Adrenal gland (tissue), 5 donors: ENCODE measurements at regions not wholly inside any gene's neighbourhood (a gene's known extent, or its start where the extent isn't known, plus 50 kb on each side); places are given as distances from the start of the nearest gene placed in this dataset.
"Not testable (repeated sequence)": the region's sequence is repeated elsewhere in the genome, so short reads cannot be mapped to it uniquely, and the experiment has no call there.

Source experiments
- POLR2A ChIP-seq, 2 donors: fragments of 450-650 bp; IDR thresholded peaks; one replicate each; pipeline ENCODE4 v1.6.1; 2017; ENCODE audit warnings: antibody characterized with exemption in 2 of 2, mild to moderate bottlenecking in 2 of 2, moderate library complexity in 1 of 2
- TF ChIP-seq, protein P1 (sequence below), 6 experiments: fragments of 450-650 bp in 4 of 6; fragments of 200-600 bp in 2 of 6; sonication (generic) in 1 of 6; IDR thresholded peaks; 1 replicate in 5 of 6; 2 replicates in 1 of 6; pipeline versions ENCODE4 v1.5.1 to v1.8.0; 2016 to 2021; ENCODE audit warnings: antibody characterized with exemption in 6 of 6, mild to moderate bottlenecking in 2 of 6, moderate library complexity in 1 of 6
- donor health status: DM: no; HTN: no; CAD: no.

DNA sequence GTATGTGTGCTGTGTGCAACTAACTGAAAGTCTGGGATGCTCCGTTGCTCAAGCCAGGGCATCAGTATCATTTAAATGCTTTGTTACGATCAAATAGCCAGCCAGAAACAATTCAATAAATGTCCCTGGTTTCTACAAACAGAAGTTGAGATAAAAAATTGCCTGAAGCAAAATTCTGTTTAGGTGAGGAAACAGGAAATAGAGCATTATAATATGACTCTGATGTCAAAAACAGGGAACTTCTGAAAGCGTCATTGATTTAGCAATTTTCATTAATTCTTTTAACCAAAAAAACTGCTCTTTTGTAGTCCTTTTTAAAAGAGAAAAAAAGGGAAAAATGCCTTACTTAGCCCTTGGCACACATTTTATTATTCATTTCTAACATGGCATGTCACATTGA, 174.7 kb downstream of the POTEB3 start:
- TF ChIP-seq, protein P1, sequence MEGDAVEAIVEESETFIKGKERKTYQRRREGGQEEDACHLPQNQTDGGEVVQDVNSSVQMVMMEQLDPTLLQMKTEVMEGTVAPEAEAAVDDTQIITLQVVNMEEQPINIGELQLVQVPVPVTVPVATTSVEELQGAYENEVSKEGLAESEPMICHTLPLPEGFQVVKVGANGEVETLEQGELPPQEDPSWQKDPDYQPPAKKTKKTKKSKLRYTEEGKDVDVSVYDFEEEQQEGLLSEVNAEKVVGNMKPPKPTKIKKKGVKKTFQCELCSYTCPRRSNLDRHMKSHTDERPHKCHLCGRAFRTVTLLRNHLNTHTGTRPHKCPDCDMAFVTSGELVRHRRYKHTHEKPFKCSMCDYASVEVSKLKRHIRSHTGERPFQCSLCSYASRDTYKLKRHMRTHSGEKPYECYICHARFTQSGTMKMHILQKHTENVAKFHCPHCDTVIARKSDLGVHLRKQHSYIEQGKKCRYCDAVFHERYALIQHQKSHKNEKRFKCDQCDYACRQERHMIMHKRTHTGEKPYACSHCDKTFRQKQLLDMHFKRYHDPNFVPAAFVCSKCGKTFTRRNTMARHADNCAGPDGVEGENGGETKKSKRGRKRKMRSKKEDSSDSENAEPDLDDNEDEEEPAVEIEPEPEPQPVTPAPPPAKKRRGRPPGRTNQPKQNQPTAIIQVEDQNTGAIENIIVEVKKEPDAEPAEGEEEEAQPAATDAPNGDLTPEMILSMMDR (IDR thresholded peaks at IDR 0.05), result not testable (repeated sequence)
- not testable (repeated sequence) for TF ChIP-seq POLR2A (IDR thresholded peaks at IDR 0.05)
